GM12878 (cell line): ENCODE measurements at regions not wholly inside any gene's neighbourhood (a gene's known extent, or its start where the extent isn't known, plus 50 kb on each side); places are given as distances from the start of the nearest gene placed in this dataset.

Source experiments
- ATAC-seq: fragments of 200-7000 bp; cut with Tn5 transposase; 3 replicates; pipeline ENCODE4 v1.9.1; 2020; ENCODE audit warnings: mild to moderate bottlenecking, moderate library complexity
- BruUV-seq: library from RNA; stranded (reverse); fragments of 400-500 nt; replicated peaks from 2 replicates; lab custom pipeline; 2021; lab: Mats Ljungman, UMichigan
- CTCF ChIA-PET: fragments of 300-600 bp; sonication (Branson Sonifier 250); formaldehyde crosslinking; extraction: SDS; loops from one replicate; lab custom pipeline; 2021; ENCODE audit warnings: inconsistent platforms; lab: Yijun Ruan, JAX
- POLR2A ChIA-PET: fragments of 350-600 bp; formaldehyde crosslinking; extraction: SDS; loops from one replicate; lab custom pipeline; 2021; ENCODE audit warnings: inconsistent platforms; lab: Charles Lee
- RAD21 ChIA-PET: fragments of 300-600 bp; sonication (Branson Sonifier 250); formaldehyde crosslinking; loops from one replicate; lab custom pipeline; 2023; ENCODE audit warnings: antibody characterized with exemption; ENCODE audit not compliant: unreplicated experiment; lab: Charles Lee
- SMC1A ChIA-PET: fragments of 300-600 bp; sonication (Branson Sonifier 250); formaldehyde crosslinking; loops from one replicate; lab custom pipeline; 2023; ENCODE audit not compliant: unreplicated experiment, uncharacterized antibody; lab: Charles Lee
- DNase-seq: peaks from one replicate; pipeline ENCODE4 v3.0.0-alpha.2; 2011; ENCODE audit warnings: low read depth, low spot score
- FAIRE-seq: peaks from 3 replicates; lab custom pipeline; 2011; peaks lifted over from hg19 to GRCh38; lab: Jason Lieb, UNC
- H2AFZ ChIP-seq: 2 replicates; pipeline ENCODE4 v1.6.0; 2011; ENCODE audit warnings: low read depth, low read length, control low read depth; ENCODE audit not compliant: control insufficient read depth
- H3K27ac ChIP-seq: 2 replicates; pipeline ENCODE4 v1.5.1; 2011; ENCODE audit warnings: control low read depth; ENCODE audit not compliant: control insufficient read depth, insufficient read depth
- H3K27me3 ChIP-seq, 2 experiments: replicated peaks in 1 of 2; 2 replicates each; pipeline versions ENCODE4 v1.6.0 to v1.6.1; 2011; ENCODE audit warnings: low read length in 1 of 2; ENCODE audit not compliant: control insufficient read depth in 2 of 2, insufficient read depth in 2 of 2
- H3K36me3 ChIP-seq, 2 experiments: 2 replicates each; pipeline ENCODE4 v1.5.1; 2011; ENCODE audit warnings: low read length in 1 of 2; ENCODE audit not compliant: control insufficient read depth in 2 of 2, insufficient read depth in 2 of 2
- H3K4me1 ChIP-seq: 2 replicates; pipeline ENCODE4 v1.6.1; 2011; ENCODE audit warnings: mild to moderate bottlenecking, low read length, moderate library complexity, mixed read lengths; ENCODE audit not compliant: control insufficient read depth, insufficient read depth
- H3K4me2 ChIP-seq: 2 replicates; pipeline ENCODE4 v1.6.0; 2011; ENCODE audit warnings: control low read depth; ENCODE audit not compliant: control insufficient read depth, insufficient read depth
- H3K4me3 ChIP-seq: fragments of 200-600 bp; sonication (generic); 2 replicates; pipeline ENCODE4 v1.5.1; 2016
- H3K79me2 ChIP-seq: 2 replicates; pipeline ENCODE4 v1.6.0; 2011; ENCODE audit warnings: low read length; ENCODE audit not compliant: control insufficient read depth, insufficient read depth
- H3K9ac ChIP-seq: 2 replicates; pipeline ENCODE4 v1.8.0; 2011; ENCODE audit warnings: low read length, control low read depth, mixed read lengths; ENCODE audit not compliant: control insufficient read depth, insufficient read depth
- H3K9me3 ChIP-seq: replicated peaks from 3 replicates; pipeline ENCODE4 v1.5.1; 2011; ENCODE audit warnings: mild to moderate bottlenecking, low read length; ENCODE audit not compliant: control insufficient read depth, insufficient read depth
- H4K20me1 ChIP-seq: 2 replicates; pipeline ENCODE4 v1.6.0; 2011; ENCODE audit not compliant: control insufficient read depth, insufficient read depth
- BACH1 ChIP-seq: fragments of 450-650 bp; IDR thresholded peaks from 2 replicates; pipeline ENCODE4 v1.6.1; 2017; ENCODE audit warnings: mild to moderate bottlenecking, borderline replicate concordance
- BCL11A ChIP-seq: IDR thresholded peaks from 2 replicates; pipeline ENCODE4 v1.6.1; 2011; ENCODE audit warnings: low read depth, low read length
- BCLAF1 ChIP-seq: fragments of 450-650 bp; IDR thresholded peaks from 2 replicates; pipeline ENCODE4 v1.6.1; 2017; ENCODE audit warnings: antibody characterized with exemption, mild to moderate bottlenecking, moderate library complexity
- BHLHE40 ChIP-seq, 2 experiments: fragments of 450-650 bp in 1 of 2; IDR thresholded peaks; 2 replicates each; pipeline ENCODE4 v1.6.1; 2011 to 2017; ENCODE audit warnings: low read depth in 2 of 2, borderline replicate concordance in 1 of 2, improper control_type of control experiment in 1 of 2, low read length in 1 of 2, mild to moderate bottlenecking in 1 of 2
- CHD4 ChIP-seq: fragments of 200-600 bp; sonication (generic); IDR thresholded peaks from 2 replicates; pipeline ENCODE4 v1.6.1; 2016; ENCODE audit warnings: mild to moderate bottlenecking
- EED ChIP-seq: sonication (generic); IDR thresholded peaks from 2 replicates; pipeline ENCODE4 v1.6.1; 2016; ENCODE audit warnings: antibody characterized with exemption, low read depth
- MEF2A ChIP-seq: IDR thresholded peaks from 2 replicates; pipeline ENCODE4 v1.6.1; 2011; ENCODE audit warnings: low read depth, mild to moderate bottlenecking, low read length, moderate library complexity; ENCODE audit not compliant: insufficient read depth
- MTA2 ChIP-seq: fragments of 450-650 bp; IDR thresholded peaks from 2 replicates; pipeline ENCODE4 v1.6.1; 2016; ENCODE audit warnings: low read depth, mild to moderate bottlenecking, moderate library complexity
- NFIC ChIP-seq: IDR thresholded peaks from 2 replicates; pipeline ENCODE4 v1.6.1; 2012; ENCODE audit warnings: low read depth, mild to moderate bottlenecking, inconsistent platforms, low read length, moderate library complexity
- NR2C2 ChIP-seq: IDR thresholded peaks from 2 replicates; pipeline ENCODE4 v1.6.1; 2011; ENCODE audit warnings: borderline replicate concordance, low read depth; ENCODE audit not compliant: control insufficient read depth, insufficient read length
- TCF7 ChIP-seq: IDR thresholded peaks from 2 replicates; pipeline ENCODE4 v1.6.1; 2014; ENCODE audit warnings: antibody characterized with exemption, borderline replicate concordance
- ZNF274 ChIP-seq: IDR thresholded peaks from one replicate; pipeline ENCODE4 v1.8.0; 2011; ENCODE audit not compliant: insufficient read length, insufficient read depth
- WGBS: methylation state at CpG from one replicate; pipeline ENCODE4 v1.1.6; 2016; ENCODE audit warnings: low lambda C conversion rate; ENCODE audit not compliant: insufficient replicate concordance, insufficient coverage; ENCODE audit errors: missing lambda C conversion rate; 5-methylcytosine and 5-hydroxymethylcytosine counted together
- in situ Hi-C: fragments of 300-500 bp; cut with MboI; formaldehyde crosslinking; loops from 9 replicates; pipeline ENCODE4 v1.14.3; 2018; ENCODE audit warnings: mixed read lengths
- intact Hi-C: fragments of 100-400 bp; cut with micrococcal nuclease; formaldehyde crosslinking; loops from one replicate; pipeline ENCODE4 v1.14.2; 2022; ENCODE audit not compliant: unreplicated experiment
- TF ChIP-seq, protein P1 (sequence below): fragments of 450-650 bp; IDR thresholded peaks from 2 replicates; pipeline ENCODE4 v1.6.1; 2016; ENCODE audit warnings: mild to moderate bottlenecking

- intact Hi-C loops (no loop called here), in situ Hi-C loops (no loop called here)
- Histone ChIP-seq H3K9me3 (no peaks in the 10 kb centered on the region), H3K4me2 (no peak overlapping the region), H3K36me3 (no peaks in the 10 kb centered on the region)
- TF ChIP-seq MTA2: no peak
- no peak for TF ChIP-seq BCL11A
- TF ChIP-seq BACH1: no peak
- TF ChIP-seq, protein P1, sequence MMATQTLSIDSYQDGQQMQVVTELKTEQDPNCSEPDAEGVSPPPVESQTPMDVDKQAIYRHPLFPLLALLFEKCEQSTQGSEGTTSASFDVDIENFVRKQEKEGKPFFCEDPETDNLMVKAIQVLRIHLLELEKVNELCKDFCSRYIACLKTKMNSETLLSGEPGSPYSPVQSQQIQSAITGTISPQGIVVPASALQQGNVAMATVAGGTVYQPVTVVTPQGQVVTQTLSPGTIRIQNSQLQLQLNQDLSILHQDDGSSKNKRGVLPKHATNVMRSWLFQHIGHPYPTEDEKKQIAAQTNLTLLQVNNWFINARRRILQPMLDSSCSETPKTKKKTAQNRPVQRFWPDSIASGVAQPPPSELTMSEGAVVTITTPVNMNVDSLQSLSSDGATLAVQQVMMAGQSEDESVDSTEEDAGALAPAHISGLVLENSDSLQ: no peak
- no peak for TF ChIP-seq NR2C2
- TF ChIP-seq EED: no peak
- no peak for TF ChIP-seq BHLHE40 (IDR thresholded peaks at IDR 0.05; ENCODE audit: borderline replicate concordance in 1 of 2, low read depth in 2 of 2, low read length in 1 of 2)
- no peak for TF ChIP-seq TCF7
- TF ChIP-seq CHD4: no peak
- TF ChIP-seq MEF2A: no peak
- TF ChIP-seq ZNF274: no peak
- no peak for TF ChIP-seq NFIC
- no peak for TF ChIP-seq BCLAF1
- TF ChIP-seq, all 136 proteins: peak for 0
- SMC1A ChIA-PET: no interaction called here
- Histone ChIP-seq H4K20me1 (no peaks in the 10 kb centered on the region), H3K4me3 (no peak overlapping the region), H3K9ac (no peak overlapping the region), H2AFZ (no peak overlapping the region), H3K4me1 (no peaks in the 10 kb centered on the region), H3K27me3 (no peaks in the 10 kb centered on the region; a peak in 2 of 4 replicates), H3K27ac (no peak overlapping the region), H3K79me2 (no peaks in the 10 kb centered on the region)
- ATAC-seq (no peak), DNase-seq (no peak), FAIRE-seq (no peak)
- CTCF ChIA-PET: no interaction called here
- POLR2A ChIA-PET: no interaction called here
- WGBS: 40% methylated on average over 13 of the region's 14 CpGs
- no TSS peak for BruUV-seq
- RAD21 ChIA-PET: no interaction called here
Observed at GRCh38 chr15:62901087-62901486, 141.5 kb upstream of the TPM1 start.
